ENCODE measurements at regions not wholly inside any gene's neighbourhood (a gene's known extent, or its start where the extent isn't known, plus 50 kb on each side); places are given as distances from the start of the nearest gene placed in this dataset.

- H3K9me1 ChIP-seq (replicated peaks; ENCODE audit: control insufficient read depth, extremely low read depth, insufficient read depth, low read length), result no peaks in the 10 kb centered on the region
- no peak overlapping the region for H3K9ac ChIP-seq (replicated peaks; ENCODE audit: extremely low read depth, insufficient read depth, low read length)
- H3K27ac ChIP-seq (ENCODE audit: insufficient read depth, low read depth, low read length), result no peak overlapping the region
- no peaks in the 10 kb centered on the region for H3K36me3 ChIP-seq (ENCODE audit: control insufficient read depth in 2 of 2, extremely low read depth in 1 of 2, insufficient read depth in 2 of 2, low read length in 2 of 2)
- BruUV-seq (replicated peaks), result no TSS peak
- H3K79me2 ChIP-seq (ENCODE audit: control insufficient read depth, insufficient read depth, low read length), result no peaks in the 10 kb centered on the region
- no peaks in the 10 kb centered on the region for H4K20me1 ChIP-seq (replicated peaks; ENCODE audit: control insufficient read depth, extremely low read depth, insufficient read depth, low read length)
- intact Hi-C loops (cut with micrococcal nuclease) (no loop called here), dilution Hi-C loops (cut with MboI; ENCODE audit: extremely low pct_ligation_motif_present, low sequenced_read_pairs) (no loop called here)
- no peak overlapping the region for H3K4me3 ChIP-seq (replicated peaks in 1 of 3; ENCODE audit: insufficient read depth in 1 of 3, low read depth in 1 of 3, low read length in 3 of 3)
- TF ChIP-seq MAX (IDR thresholded peaks at IDR 0.05; ENCODE audit: insufficient read depth, insufficient read length), result no peak
- TF ChIP-seq GATA2 (IDR thresholded peaks at IDR 0.05; ENCODE audit: insufficient read depth, insufficient read length, low read depth, low read length), result no peak
- no peak for TF ChIP-seq POLR2A (IDR thresholded peaks at IDR 0.05; ENCODE audit: low read depth, low read length)
- no peak for TF ChIP-seq POLR2AphosphoS5 (IDR thresholded peaks at IDR 0.05; ENCODE audit: insufficient read depth, low read depth, low read length)
- no peak for TF ChIP-seq MYC (IDR thresholded peaks at IDR 0.05; ENCODE audit: low read depth, low read length)
- FAIRE-seq (no peak), DNase-seq (ENCODE audit: low read depth, low spot score) (no peak)
- no peaks in the 10 kb centered on the region for H3K9me3 ChIP-seq (replicated peaks; ENCODE audit: control insufficient read depth, insufficient read depth, low read length)
- no peak overlapping the region for H3K4me2 ChIP-seq (ENCODE audit: insufficient read depth, low read length)
- no peak overlapping the region for H2AFZ ChIP-seq (ENCODE audit: low read depth, low read length)
- no peaks in the 10 kb centered on the region for H3K4me1 ChIP-seq (ENCODE audit: control insufficient read depth, extremely low read depth, insufficient read depth, low read length)
- POLR2A ChIA-PET, result no interaction called here
- CTCF ChIA-PET, result no interaction called here
- no peaks in the 10 kb centered on the region for H3K27me3 ChIP-seq (ENCODE audit: control insufficient read depth in 2 of 2, insufficient read depth in 2 of 2, low read length in 2 of 2)
These were observed 67.7 kb upstream of the PICALM start for GRCh38 chr11:86136538-86136937.

GRCh38 chr11:86135319-86135714, 66.4 kb upstream of the PICALM start:
- intact Hi-C loops (cut with micrococcal nuclease), result no loop called here
- FAIRE-seq, result no peak

More at GRCh38 chr11:86135319-86135714, 66.4 kb upstream of the PICALM start:
- H2AFZ ChIP-seq (ENCODE audit: low read depth, low read length), result no peak overlapping the region
- ChIA-PET CTCF (no interaction called here), POLR2A (no interaction called here)
- H3K27me3 ChIP-seq (ENCODE audit: control insufficient read depth in 2 of 2, insufficient read depth in 2 of 2, low read length in 2 of 2), result no peaks in the 10 kb centered on the region
- no peak for DNase-seq (ENCODE audit: low read depth, low spot score)
- no peaks in the 10 kb centered on the region for H4K20me1 ChIP-seq (replicated peaks; ENCODE audit: control insufficient read depth, extremely low read depth, insufficient read depth, low read length)
- H3K36me3 ChIP-seq (ENCODE audit: control insufficient read depth in 2 of 2, extremely low read depth in 1 of 2, insufficient read depth in 2 of 2, low read length in 2 of 2), result no peaks in the 10 kb centered on the region
- H3K9ac ChIP-seq (replicated peaks; ENCODE audit: extremely low read depth, insufficient read depth, low read length), result no peak overlapping the region
- TF ChIP-seq FOS (IDR thresholded peaks at IDR 0.05; ENCODE audit: borderline replicate concordance, insufficient read depth, low read length), result no peak
- no peak for TF ChIP-seq JUN (IDR thresholded peaks at IDR 0.05; ENCODE audit: borderline replicate concordance, insufficient read depth, insufficient read length, low read depth)
- no peak for TF ChIP-seq POLR2AphosphoS5 (IDR thresholded peaks at IDR 0.05; ENCODE audit: insufficient read depth, low read depth, low read length)
- TF ChIP-seq POLR2A (IDR thresholded peaks at IDR 0.05; ENCODE audit: low read depth, low read length), result no peak
- dilution Hi-C loops (cut with MboI; ENCODE audit: extremely low pct_ligation_motif_present, low sequenced_read_pairs), result no loop called here
- H3K27ac ChIP-seq (ENCODE audit: insufficient read depth, low read depth, low read length), result no peak overlapping the region
- H3K79me2 ChIP-seq (ENCODE audit: control insufficient read depth, insufficient read depth, low read length), result no peaks in the 10 kb centered on the region
- BruUV-seq (replicated peaks), result no TSS peak
- no peaks in the 10 kb centered on the region for H3K4me1 ChIP-seq (ENCODE audit: control insufficient read depth, extremely low read depth, insufficient read depth, low read length)
- no peaks in the 10 kb centered on the region for H3K9me1 ChIP-seq (replicated peaks; ENCODE audit: control insufficient read depth, extremely low read depth, insufficient read depth, low read length)
- H3K9me3 ChIP-seq (replicated peaks; ENCODE audit: control insufficient read depth, insufficient read depth, low read length), result no peaks in the 10 kb centered on the region
- no peak overlapping the region for H3K4me3 ChIP-seq (replicated peaks in 1 of 3; ENCODE audit: insufficient read depth in 1 of 3, low read depth in 1 of 3, low read length in 3 of 3)
- H3K4me2 ChIP-seq (ENCODE audit: insufficient read depth, low read length), result no peak overlapping the region

Measured in endothelial cell of umbilical vein (primary cell).